NCI-H446 treated with DMSO at 0.1 percent for 48 hours (cell line): ENCODE measurements at regions not wholly inside any gene's neighbourhood (a gene's known extent, or its start where the extent isn't known, plus 50 kb on each side); places are given as distances from the start of the nearest gene placed in this dataset.
"Not testable (repeated sequence)": the region's sequence is repeated elsewhere in the genome, so short reads cannot be mapped to it uniquely, and the experiment has no call there.

ENCODE experiments used
- DNase-seq: peaks from one replicate; lab custom pipeline; 2025; lab: John Stamatoyannopoulos, UW

GRCh38 chr9:25282946-25283345, 395.3 kb downstream of the TUSC1 start:
- no peak for DNase-seq

DNA sequence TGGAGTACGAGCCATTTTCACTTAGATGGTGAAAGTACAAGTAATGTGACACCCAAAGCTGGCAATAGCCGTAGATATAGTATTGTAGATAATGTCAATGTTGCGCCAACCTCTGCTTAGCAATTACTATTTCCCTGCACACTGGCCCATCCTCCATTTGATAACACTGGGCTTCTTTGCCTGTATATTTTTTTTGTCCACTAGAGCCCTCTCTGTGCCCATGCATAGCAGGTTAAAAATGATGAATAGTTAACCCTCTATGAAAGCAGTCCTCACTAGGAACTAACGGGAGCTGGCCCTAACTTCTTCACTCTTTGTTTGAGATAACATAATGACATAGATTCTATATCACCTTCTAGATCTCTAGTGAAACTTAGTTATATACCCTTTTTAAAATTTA, 416.8 kb downstream of the TUSC1 start:
- DNase-seq: no peak

DNA sequence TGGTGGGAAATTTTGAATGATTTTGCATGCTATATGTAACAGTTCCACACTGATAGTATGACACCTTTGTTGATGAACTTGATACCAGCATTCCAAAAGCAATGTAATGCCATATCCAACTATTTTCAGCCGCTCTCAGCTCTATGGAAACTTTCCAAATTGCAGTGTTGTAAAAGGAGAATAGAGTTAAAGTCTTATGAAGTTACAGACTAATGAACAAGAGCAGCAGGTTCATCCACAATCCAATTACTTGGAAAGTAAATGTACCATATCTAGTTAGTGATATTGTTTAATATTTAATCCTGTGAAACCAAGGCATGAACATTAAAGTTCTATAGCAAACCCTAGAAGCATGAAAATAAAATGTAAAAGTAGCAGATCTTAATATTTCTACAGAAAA, 418.2 kb downstream of the TUSC1 start:
- DNase-seq: no peak

DNA sequence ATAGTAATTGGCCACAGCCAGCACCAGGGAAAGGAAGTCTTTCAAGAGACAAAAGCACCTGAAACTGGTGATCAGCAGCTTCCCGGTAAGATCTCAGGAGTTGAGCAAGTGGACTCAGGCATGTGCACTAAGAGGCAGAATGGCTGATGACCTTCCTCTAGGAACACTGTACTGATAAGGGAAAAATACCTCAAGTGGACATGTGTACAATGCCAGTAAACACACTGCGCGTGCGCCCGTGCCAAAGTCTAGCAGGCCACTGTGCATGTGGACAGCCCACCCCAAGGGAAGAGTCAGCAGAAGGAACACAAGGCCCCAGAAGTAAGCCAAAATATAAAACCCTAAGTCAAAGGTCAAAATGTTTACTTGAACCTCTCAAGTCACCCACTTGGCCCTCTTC, 423.0 kb downstream of the TUSC1 start:
- no peak for DNase-seq

DNA sequence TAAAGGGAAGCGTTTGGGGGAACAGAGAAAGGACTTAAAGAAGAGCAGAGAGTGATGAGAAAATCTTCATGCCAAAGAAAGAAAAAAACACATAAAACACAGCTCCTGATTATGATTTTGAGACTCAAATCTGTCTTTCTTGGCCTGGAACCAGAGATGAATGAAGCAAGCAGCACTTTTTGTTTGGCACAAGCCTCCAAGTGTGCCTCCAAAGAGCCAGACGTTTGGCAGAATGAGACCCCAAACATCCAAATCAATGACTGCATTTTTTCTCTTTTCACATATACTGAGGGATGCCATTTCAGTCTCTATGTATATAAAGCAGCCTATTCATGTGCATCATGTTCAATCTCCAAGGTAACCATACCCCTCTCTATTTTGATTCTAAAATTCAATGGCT, 424.2 kb downstream of the TUSC1 start:
- peak; percentile 49 for DNase-seq

GRCh38 chr9:25241421-25241820, 436.8 kb downstream of the TUSC1 start:
- DNase-seq: no peak

DNA sequence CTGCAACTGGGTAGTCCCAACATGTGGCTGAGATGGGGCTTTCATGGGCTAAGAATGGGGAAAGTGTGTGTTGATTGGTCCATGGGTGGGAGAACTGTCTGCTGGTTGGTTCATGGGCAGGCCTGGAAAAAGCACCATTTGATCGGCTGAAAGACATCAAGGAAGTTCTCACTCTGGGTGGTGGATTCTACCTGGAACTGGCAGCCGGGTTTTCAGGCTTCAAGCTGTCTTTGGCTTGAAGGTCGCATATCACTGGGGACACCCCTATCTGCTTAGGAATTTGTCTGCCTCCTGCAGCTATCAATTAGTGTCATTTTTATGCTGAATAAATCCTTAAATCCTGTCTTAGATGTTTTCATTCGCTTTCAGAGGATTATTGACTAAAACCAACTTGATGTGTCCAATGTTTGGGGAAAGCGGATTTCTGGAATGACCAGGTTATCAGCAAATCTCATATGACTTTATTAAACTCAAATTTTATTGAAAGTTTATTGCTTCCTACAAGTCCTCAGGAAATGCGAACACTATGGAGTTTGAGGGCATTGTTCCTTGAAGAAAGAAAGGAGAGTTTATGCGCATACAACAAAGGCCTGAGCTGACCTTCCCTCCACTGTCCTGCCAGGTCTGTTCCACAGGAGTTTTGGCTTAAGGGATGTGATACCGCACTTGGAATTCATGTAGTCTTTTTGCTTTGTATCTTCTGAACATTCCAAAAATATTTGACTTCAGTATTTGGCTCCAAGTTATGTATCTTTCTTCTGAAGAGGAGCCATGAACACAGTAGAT, 451.1 kb downstream of the TUSC1 start:
- no peak for DNase-seq

- no peak for DNase-seq
Measured at GRCh38 chr9:25225938-25226760, 452.1 kb downstream of the TUSC1 start.

DNA sequence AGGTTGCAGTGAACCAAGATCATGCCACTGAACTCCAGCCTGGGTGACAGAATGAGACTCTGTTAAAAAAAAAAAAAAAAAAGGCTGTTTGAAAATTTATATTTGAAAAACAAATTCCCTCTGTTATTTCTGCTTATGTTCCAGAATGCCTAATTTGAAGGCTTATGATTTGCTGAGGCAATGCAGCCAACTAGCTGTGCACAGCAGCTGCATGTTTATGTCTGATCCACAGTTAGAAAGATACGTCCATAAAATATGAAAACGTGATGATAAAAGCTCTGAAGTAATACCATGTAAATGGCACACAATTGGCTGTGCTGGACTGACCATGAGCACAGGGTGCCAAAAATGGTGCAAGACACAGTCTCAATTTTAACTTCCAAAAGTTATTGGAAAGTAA, 453.2 kb downstream of the TUSC1 start:
- no peak for DNase-seq

GRCh38 chr9:25224309-25224708, 453.9 kb downstream of the TUSC1 start:
- no peak for DNase-seq

DNA sequence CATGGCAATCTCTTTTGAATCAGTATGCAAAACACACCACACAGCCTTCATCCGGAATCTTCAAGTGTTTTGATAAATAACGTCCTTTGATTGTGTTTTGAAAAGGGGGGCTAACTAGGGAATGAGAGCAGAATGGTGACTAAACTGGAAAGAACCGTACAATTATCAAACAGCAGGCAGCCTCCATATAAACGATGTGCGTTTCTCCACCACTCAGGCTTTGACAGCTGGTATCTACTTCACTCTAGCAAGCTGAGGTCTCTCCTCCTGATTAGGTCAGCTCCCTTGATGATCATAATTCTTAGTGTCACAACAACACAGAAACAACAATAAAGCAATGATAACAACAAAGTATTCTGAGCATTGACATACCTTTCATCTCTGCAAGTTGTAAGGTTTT, 465.9 kb downstream of the TUSC1 start:
- no peak for DNase-seq

DNA sequence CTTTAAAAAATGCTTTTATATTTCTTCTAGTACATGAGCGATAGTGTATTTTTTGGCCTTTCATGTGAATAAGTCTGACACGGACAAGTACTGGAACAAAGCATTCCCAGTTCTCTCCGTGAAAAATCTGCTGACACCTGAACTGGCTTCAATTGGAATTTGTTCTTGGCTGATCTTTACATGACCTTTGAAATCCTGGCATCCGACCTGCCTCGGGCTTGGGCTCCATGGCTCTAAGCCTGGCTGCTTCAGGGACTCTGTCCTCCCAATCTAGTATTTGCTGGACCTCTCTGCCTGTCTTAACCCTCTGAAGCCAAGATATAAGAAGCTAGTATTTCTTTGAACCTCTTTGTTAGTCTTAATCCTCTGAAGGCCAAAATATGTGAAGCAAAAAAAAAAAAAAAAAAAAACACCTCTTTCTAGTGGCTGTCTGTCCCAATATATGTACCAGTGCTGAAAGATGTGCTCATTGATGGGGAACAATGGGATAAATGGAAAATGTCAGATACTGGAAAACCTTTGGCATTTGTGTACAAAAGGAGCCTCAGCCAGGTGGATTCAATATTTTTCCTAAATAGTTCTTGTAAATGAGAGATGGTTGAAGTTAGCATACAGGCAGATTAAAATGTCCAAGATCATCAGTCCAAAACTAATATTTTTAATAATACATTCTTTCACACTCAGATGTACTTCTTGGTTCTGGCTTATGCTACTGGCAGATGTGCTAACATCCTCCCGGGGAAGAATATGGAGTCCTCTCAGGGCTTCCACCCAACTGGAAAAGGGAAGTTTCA, 470.6 kb downstream of the TUSC1 start:
- DNase-seq: no peak

- DNase-seq: no peak
Measured at GRCh38 chr9:25206027-25206426, 472.2 kb downstream of the TUSC1 start.

DNA sequence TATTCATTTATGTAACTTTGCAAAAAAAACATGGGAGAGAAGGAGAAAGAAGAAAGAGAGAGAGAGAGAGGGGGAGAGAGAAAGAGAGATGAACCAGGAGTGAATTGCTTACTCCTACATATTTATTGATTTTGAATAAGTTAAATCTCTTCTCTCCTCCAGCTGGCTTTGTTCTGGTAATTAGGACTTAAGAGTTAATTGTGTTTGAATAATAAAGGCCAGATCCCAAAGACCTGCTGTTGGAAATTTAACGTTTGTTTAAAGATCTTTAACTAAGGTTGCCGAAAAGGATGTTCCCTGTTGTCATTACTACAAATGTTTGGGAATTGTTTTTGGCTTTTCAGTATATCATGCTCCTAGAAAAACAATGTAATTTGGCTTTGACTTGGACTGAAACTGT, 473.0 kb downstream of the TUSC1 start:
- no peak for DNase-seq

GRCh38 chr9:25177858-25178257, 500.4 kb downstream of the TUSC1 start:
- DNase-seq: no peak

DNA sequence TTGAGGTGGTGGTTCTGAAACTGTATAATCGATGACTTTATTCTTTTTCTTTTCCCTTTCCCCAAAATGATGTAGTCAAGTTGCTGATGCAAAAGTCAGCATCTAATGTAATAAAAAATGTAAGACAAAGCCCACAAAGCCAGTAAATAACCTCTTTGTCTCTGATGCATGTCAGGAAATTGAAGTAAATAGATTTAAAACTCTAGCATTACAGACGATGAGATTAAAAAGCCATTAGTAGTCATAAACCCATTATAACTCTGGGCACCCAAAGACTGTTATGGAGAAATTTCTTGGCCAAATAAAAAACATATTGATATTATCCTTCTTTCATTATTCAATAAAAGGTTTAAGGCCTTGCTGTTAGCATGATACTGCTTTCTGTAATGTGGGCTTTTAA, 548.7 kb downstream of the TUSC1 start:
- no peak for DNase-seq

- DNase-seq: no peak
Measured at GRCh38 chr9:25121811-25122210, 556.4 kb downstream of the TUSC1 start.

DNA sequence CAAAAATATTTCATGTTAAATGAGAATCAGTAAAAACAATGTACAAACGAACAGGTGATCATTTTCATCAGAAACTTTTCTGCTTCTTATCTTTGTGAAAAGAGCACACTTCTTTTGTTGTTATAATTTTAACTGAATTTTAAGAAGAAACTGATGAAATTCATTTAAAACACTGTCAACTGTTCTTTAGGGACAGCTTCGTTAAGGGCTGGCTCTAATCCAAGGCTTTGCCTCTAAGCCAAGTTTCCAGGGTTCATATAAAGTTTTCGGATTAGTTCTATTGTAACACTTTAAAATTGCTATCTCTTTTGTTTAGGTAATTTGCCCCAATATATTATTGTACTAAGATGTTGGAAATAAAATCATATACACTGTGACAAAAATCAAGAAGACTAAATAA, 559.2 kb downstream of the TUSC1 start:
- no peak for DNase-seq

GRCh38 chr9:25117791-25118190, 560.5 kb downstream of the TUSC1 start:
- no peak for DNase-seq

- DNase-seq: not testable (repeated sequence)
Measured at GRCh38 chr9:25102204-25102603, 556.5 kb upstream of the IZUMO3 start.

DNA sequence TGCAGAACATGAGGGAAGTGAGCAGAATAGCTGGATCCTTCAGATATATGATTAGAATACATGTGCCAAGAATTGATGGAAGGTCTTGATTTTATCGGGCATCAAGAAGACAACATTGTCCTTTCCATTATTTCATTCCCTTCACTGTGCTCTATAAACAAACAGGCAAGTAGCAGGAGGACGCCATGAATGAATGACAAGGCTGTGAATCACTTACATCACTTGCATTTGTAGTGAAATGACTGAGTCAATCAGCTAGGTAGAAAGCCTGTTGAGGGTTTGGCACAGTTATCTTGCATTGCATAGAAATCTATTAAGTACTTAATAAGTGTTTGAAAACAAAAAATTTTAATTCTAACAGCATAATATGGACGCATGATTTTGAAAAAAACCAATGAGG, 548.8 kb upstream of the IZUMO3 start:
- DNase-seq: no peak

DNA sequence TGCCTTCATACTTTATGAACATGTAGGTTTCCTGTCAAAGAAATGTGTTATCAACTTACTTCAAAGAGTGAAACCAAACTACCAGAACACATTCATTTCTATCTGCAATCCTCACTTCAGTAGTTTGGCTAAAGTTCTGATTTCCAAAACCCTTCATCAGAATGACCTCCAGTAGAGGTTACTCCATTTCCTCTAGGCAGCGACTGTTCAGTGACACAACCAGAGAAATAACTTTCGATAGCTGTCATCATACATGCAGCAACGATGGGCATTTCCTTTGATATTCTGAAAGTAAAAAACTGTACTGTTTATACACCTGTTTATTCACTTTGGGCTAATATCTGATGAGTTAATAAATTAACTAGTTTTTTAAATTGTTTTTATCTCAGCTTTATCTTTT, 532.5 kb upstream of the IZUMO3 start:
- no peak for DNase-seq
